Mesendoderm (in vitro differentiated cells): ENCODE measurements at regions not wholly inside any gene's neighbourhood (a gene's known extent, or its start where the extent isn't known, plus 50 kb on each side); places are given as distances from the start of the nearest gene placed in this dataset.
"Not testable (repeated sequence)": the region's sequence is repeated elsewhere in the genome, so short reads cannot be mapped to it uniquely, and the experiment has no call there.

Experiments
- DNase-seq: peaks from one replicate; pipeline ENCODE4 v3.0.0; 2013
- H2AK5ac ChIP-seq: 2 replicates; pipeline ENCODE4 v1.6.1; 2013; ENCODE audit warnings: low read length, inconsistent platforms
- H2BK120ac ChIP-seq: 2 replicates; pipeline ENCODE4 v1.6.1; 2013; ENCODE audit warnings: low read depth, mild to moderate bottlenecking, low read length, moderate library complexity, mixed read lengths
- H2BK15ac ChIP-seq: replicated peaks from 2 replicates; pipeline ENCODE4 v1.6.1; 2013; ENCODE audit warnings: low read depth, mild to moderate bottlenecking, moderate library complexity
- H2BK5ac ChIP-seq: 2 replicates; pipeline ENCODE4 v1.6.1; 2013; ENCODE audit warnings: low read length, inconsistent platforms
- H3K18ac ChIP-seq: 2 replicates; pipeline ENCODE4 v1.6.1; 2013; ENCODE audit warnings: mild to moderate bottlenecking, low read length, mixed read lengths
- H3K23ac ChIP-seq: one replicate; pipeline ENCODE4 v1.6.1; 2013; ENCODE audit warnings: low read length
- H3K27ac ChIP-seq: 2 replicates; pipeline ENCODE4 v1.5.1; 2013; ENCODE audit warnings: low read depth, mild to moderate bottlenecking, inconsistent platforms, low read length, moderate library complexity
- H3K27me3 ChIP-seq: 2 replicates; pipeline ENCODE4 v1.6.1; 2013; ENCODE audit warnings: low read length, control low read depth, mild to moderate bottlenecking, inconsistent platforms; ENCODE audit not compliant: insufficient read depth, poor library complexity
- H3K36me3 ChIP-seq: 2 replicates; pipeline ENCODE4 v1.6.1; 2013; ENCODE audit warnings: low read length, inconsistent platforms; ENCODE audit not compliant: control insufficient read depth, insufficient read depth
- H3K4ac ChIP-seq: one replicate; pipeline ENCODE4 v1.6.1; 2013; ENCODE audit warnings: low read depth, mild to moderate bottlenecking, low read length, moderate library complexity
- H3K4me1 ChIP-seq: 2 replicates; pipeline ENCODE4 v1.6.1; 2013; ENCODE audit warnings: low read depth, low read length, inconsistent platforms; ENCODE audit not compliant: control insufficient read depth
- H3K4me2 ChIP-seq: 2 replicates; pipeline ENCODE4 v1.6.1; 2013; ENCODE audit warnings: low read length
- H3K4me3 ChIP-seq: 2 replicates; pipeline ENCODE4 v1.5.1; 2013; ENCODE audit warnings: mild to moderate bottlenecking, low read length
- H3K56ac ChIP-seq: one replicate; pipeline ENCODE4 v1.6.1; 2013; ENCODE audit warnings: low read length
- H3K79me1 ChIP-seq: 2 replicates; pipeline ENCODE4 v1.6.1; 2013; ENCODE audit warnings: low read length, inconsistent platforms
- H3K79me2 ChIP-seq: 2 replicates; pipeline ENCODE4 v1.6.1; 2013; ENCODE audit warnings: mild to moderate bottlenecking, low read length; ENCODE audit not compliant: control insufficient read depth, insufficient read depth
- H3K9ac ChIP-seq: 2 replicates; pipeline ENCODE4 v1.6.1; 2013; ENCODE audit warnings: low read length, inconsistent platforms
- H4K5ac ChIP-seq: one replicate; pipeline ENCODE4 v1.6.1; 2013; ENCODE audit warnings: low read length
- H4K8ac ChIP-seq: one replicate; pipeline ENCODE4 v1.6.1; 2013; ENCODE audit warnings: low read depth, mild to moderate bottlenecking, control low read depth, low read length, moderate library complexity
- WGBS: extraction: QIAGEN DNeasy Blood & Tissue Kit; methylation state at CpG from one replicate; pipeline ENCODE4 v1.1.7; 2013; ENCODE audit warnings: low lambda C conversion rate, missing lambda C conversion rate; ENCODE audit not compliant: insufficient coverage; ENCODE audit errors: extremely low coverage; 5-methylcytosine and 5-hydroxymethylcytosine counted together

DNA sequence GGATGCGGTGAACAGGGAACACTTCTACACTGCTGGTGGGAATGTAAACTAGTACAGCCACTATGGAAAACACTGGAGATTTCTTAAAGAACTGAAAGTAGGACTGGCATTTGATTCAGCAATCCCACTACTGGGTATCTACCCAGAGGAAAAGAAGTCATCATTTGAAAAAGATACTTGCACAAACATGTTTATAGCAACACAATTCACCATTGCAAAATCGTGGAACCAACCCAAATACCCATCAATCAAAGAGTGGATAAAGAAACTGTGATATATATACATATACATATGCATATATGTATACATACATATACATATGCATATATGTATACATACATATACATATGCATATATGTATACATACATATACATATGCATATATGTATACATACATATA lies 682.0 kb downstream of the RFPL4B start:
- H3K4ac ChIP-seq, H3K9ac ChIP-seq, H3K4me3 ChIP-seq, H3K27ac ChIP-seq, H3K27me3 ChIP-seq, H3K18ac ChIP-seq, H2BK5ac ChIP-seq, H3K79me2 ChIP-seq, DNase-seq, H3K4me2 ChIP-seq, H3K36me3 ChIP-seq, H2AK5ac ChIP-seq, H2BK15ac ChIP-seq, H3K79me1 ChIP-seq, H3K56ac ChIP-seq, H4K8ac ChIP-seq, H2BK120ac ChIP-seq, H4K5ac ChIP-seq, H3K23ac ChIP-seq, H3K4me1 ChIP-seq: not testable (repeated sequence)
- no CpG with 5 or more reads among the region's 2 CpGs for WGBS

DNA sequence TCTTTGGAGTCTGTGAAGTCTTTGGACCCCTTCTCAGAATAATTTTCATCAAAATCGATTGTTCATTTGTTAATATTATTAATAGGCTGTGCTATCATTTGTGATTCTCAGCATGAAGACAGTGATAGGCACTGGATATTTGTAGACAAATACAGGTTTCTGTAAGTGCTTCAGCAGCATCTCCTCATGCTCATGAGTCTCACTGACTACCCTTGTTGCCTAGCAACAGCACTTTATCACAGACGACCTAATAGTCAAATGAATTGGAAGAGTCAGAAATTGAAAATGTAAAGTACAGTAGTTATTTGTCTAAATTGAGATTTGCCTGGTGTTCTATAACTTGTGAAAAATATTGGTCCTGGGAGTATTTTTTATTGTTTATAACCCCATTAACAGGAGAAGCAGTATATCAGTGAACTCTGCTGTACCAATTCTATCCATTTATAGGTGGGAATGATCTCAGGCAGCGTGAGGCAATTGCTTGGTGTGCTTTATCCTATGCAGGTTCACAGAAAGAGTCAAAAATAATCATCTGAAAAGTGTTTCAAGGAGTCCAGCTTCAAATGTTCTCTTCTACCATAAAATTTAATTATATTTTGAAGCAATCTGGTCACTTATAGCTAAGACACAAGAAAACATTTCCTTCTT lies 684.6 kb downstream of the RFPL4B start:
- H2BK15ac ChIP-seq: no peak overlapping the region
- H2AK5ac ChIP-seq: no peak overlapping the region
- no peak overlapping the region for H3K4me3 ChIP-seq
- no peak overlapping the region for H2BK120ac ChIP-seq
- H3K36me3 ChIP-seq: no peaks in the 10 kb centered on the region
- H3K79me2 ChIP-seq: no peaks in the 10 kb centered on the region
- H3K23ac ChIP-seq: no peak overlapping the region
- H3K4me2 ChIP-seq: no peak overlapping the region
- no peak overlapping the region for H3K9ac ChIP-seq
- no peak overlapping the region for H3K27ac ChIP-seq
- H4K8ac ChIP-seq: no peak overlapping the region
- H3K56ac ChIP-seq: no peak overlapping the region
- H3K18ac ChIP-seq: no peak overlapping the region
- no peak overlapping the region for H3K4ac ChIP-seq
- H3K4me1 ChIP-seq: no peaks in the 10 kb centered on the region
- no CpG with 5 or more reads among the region's 3 CpGs for WGBS
- DNase-seq: no peak
- no peaks in the 10 kb centered on the region for H3K79me1 ChIP-seq
- no peak overlapping the region for H4K5ac ChIP-seq
- no peak overlapping the region for H2BK5ac ChIP-seq
- no peaks in the 10 kb centered on the region for H3K27me3 ChIP-seq

GRCh38 chr6:113039005-113039404 lies 691.9 kb downstream of the RFPL4B start:
- H3K79me2 ChIP-seq: no peaks in the 10 kb centered on the region
- H2AK5ac ChIP-seq: no peak overlapping the region
- no peaks in the 10 kb centered on the region for H3K36me3 ChIP-seq
- no peak overlapping the region for H4K8ac ChIP-seq
- no peak for DNase-seq
- H3K27ac ChIP-seq: no peak overlapping the region
- no CpG with 5 or more reads among the region's 1 CpG for WGBS
- no peaks in the 10 kb centered on the region for H3K79me1 ChIP-seq
- no peak overlapping the region for H2BK120ac ChIP-seq
- no peak overlapping the region for H3K23ac ChIP-seq
- no peaks in the 10 kb centered on the region for H3K4me1 ChIP-seq
- H3K4ac ChIP-seq: no peak overlapping the region
- no peak overlapping the region for H3K9ac ChIP-seq
- no peak overlapping the region for H2BK5ac ChIP-seq
- no peak overlapping the region for H3K56ac ChIP-seq
- no peak overlapping the region for H3K4me2 ChIP-seq
- no peak overlapping the region for H4K5ac ChIP-seq
- no peak overlapping the region for H3K4me3 ChIP-seq
- H3K27me3 ChIP-seq: no peaks in the 10 kb centered on the region
- H3K18ac ChIP-seq: no peak overlapping the region
- H2BK15ac ChIP-seq: no peak overlapping the region

GRCh38 chr6:113047148-113047547 lies 700.0 kb downstream of the RFPL4B start:
- H3K79me1 ChIP-seq: no peaks in the 10 kb centered on the region
- no peak overlapping the region for H3K23ac ChIP-seq
- no peak overlapping the region for H2BK5ac ChIP-seq
- no peak overlapping the region for H4K5ac ChIP-seq
- H3K27me3 ChIP-seq: no peaks in the 10 kb centered on the region
- no peaks in the 10 kb centered on the region for H3K79me2 ChIP-seq
- no peak overlapping the region for H3K4ac ChIP-seq
- no peak overlapping the region for H2AK5ac ChIP-seq
- no peak overlapping the region for H3K18ac ChIP-seq
- no peak for DNase-seq
- H3K36me3 ChIP-seq: no peaks in the 10 kb centered on the region
- no CpG with 5 or more reads among the region's 1 CpG for WGBS
- no peaks in the 10 kb centered on the region for H3K4me1 ChIP-seq
- H3K56ac ChIP-seq: no peak overlapping the region
- H3K4me3 ChIP-seq: no peak overlapping the region
- no peak overlapping the region for H3K9ac ChIP-seq
- no peak overlapping the region for H3K27ac ChIP-seq
- no peak overlapping the region for H3K4me2 ChIP-seq
- H2BK120ac ChIP-seq: no peak overlapping the region
- no peak overlapping the region for H2BK15ac ChIP-seq
- H4K8ac ChIP-seq: no peak overlapping the region

DNA sequence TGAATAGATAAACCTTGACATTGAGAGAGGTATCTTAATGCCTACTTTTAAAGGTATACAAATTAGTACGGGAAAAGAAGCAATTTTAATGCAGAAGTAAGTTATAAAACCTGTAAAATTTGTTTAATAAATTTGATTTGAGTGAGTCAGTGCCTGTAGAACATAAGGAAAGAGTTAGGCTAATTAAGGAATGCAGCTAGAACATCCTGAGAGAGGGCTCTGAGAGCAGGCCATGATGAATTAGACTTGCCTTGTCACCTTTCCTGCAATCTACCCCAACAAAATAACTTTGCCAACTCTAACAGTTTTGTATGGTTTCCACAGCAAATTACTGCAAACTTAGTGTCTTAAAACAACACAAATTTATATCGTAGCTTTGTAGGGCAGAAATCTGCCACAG lies 700.8 kb downstream of the RFPL4B start:
- H3K56ac ChIP-seq: no peak overlapping the region
- no peak overlapping the region for H4K5ac ChIP-seq
- no peaks in the 10 kb centered on the region for H3K36me3 ChIP-seq
- H3K79me2 ChIP-seq: no peaks in the 10 kb centered on the region
- H3K4me3 ChIP-seq: no peak overlapping the region
- H3K27ac ChIP-seq: no peak overlapping the region
- H3K4me1 ChIP-seq: no peaks in the 10 kb centered on the region
- no peak overlapping the region for H3K4ac ChIP-seq
- H3K9ac ChIP-seq: no peak overlapping the region
- H3K79me1 ChIP-seq: no peaks in the 10 kb centered on the region
- H3K18ac ChIP-seq: no peak overlapping the region
- H3K27me3 ChIP-seq: no peaks in the 10 kb centered on the region
- no peak for DNase-seq
- no peak overlapping the region for H2BK15ac ChIP-seq
- no peak overlapping the region for H2BK5ac ChIP-seq
- no peak overlapping the region for H4K8ac ChIP-seq
- no peak overlapping the region for H3K23ac ChIP-seq
- no peak overlapping the region for H2BK120ac ChIP-seq
- H3K4me2 ChIP-seq: no peak overlapping the region
- H2AK5ac ChIP-seq: no peak overlapping the region
- no CpG with 5 or more reads among the region's 2 CpGs for WGBS

- no peak overlapping the region for H2BK15ac ChIP-seq
- H3K4me2 ChIP-seq: no peak overlapping the region
- H2BK5ac ChIP-seq: no peak overlapping the region
- H4K5ac ChIP-seq: no peak overlapping the region
- no peak overlapping the region for H3K9ac ChIP-seq
- no peaks in the 10 kb centered on the region for H3K79me2 ChIP-seq
- WGBS: no CpG with 5 or more reads among the region's 3 CpGs
- no peaks in the 10 kb centered on the region for H3K79me1 ChIP-seq
- no peaks in the 10 kb centered on the region for H3K36me3 ChIP-seq
- H3K56ac ChIP-seq: no peak overlapping the region
- no peak overlapping the region for H2AK5ac ChIP-seq
- no peaks in the 10 kb centered on the region for H3K27me3 ChIP-seq
- no peak overlapping the region for H3K18ac ChIP-seq
- no peak overlapping the region for H3K27ac ChIP-seq
- no peaks in the 10 kb centered on the region for H3K4me1 ChIP-seq
- no peak overlapping the region for H3K4me3 ChIP-seq
- DNase-seq: no peak
- H3K4ac ChIP-seq: no peak overlapping the region
- no peak overlapping the region for H2BK120ac ChIP-seq
- H3K23ac ChIP-seq: no peak overlapping the region
- no peak overlapping the region for H4K8ac ChIP-seq
Observed at GRCh38 chr6:113048741-113049140, 701.6 kb downstream of the RFPL4B start.
